ENCODE measurements at regions not wholly inside any gene's neighbourhood (a gene's known extent, or its start where the extent isn't known, plus 50 kb on each side); places are given as distances from the start of the nearest gene placed in this dataset.

- Histone ChIP-seq H3K36me3 (ENCODE audit: insufficient read depth, low read length) (no peaks in the 10 kb centered on the region), H3K9me3 (ENCODE audit: insufficient read depth, low read length, severe bottlenecking) (no peaks in the 10 kb centered on the region), H3K4me1 (ENCODE audit: insufficient read depth, low read length) (no peaks in the 10 kb centered on the region), H3K79me2 (ENCODE audit: insufficient read depth, low read length) (no peaks in the 10 kb centered on the region), H2AFZ (ENCODE audit: low read depth, low read length) (no peak overlapping the region), H4K20me1 (ENCODE audit: insufficient read depth, low read length) (no peaks in the 10 kb centered on the region), H3K27me3 (ENCODE audit: insufficient read depth, low read length, poor library complexity) (peaks cover 9% of the 10 kb centered on the region), H3K27ac (ENCODE audit: low read length) (no peak overlapping the region), H3K4me2 (ENCODE audit: insufficient read depth, low read length) (no peak overlapping the region), H3K9ac (ENCODE audit: low read depth, low read length) (no peak overlapping the region), H3K4me3 (ENCODE audit: low read depth in 1 of 2, low read length in 2 of 2) (no peak overlapping the region)
- ATAC-seq (ENCODE audit: insufficient read depth, low read depth) (no peak), DNase-seq (no peak)
- TF ChIP-seq, protein P1, sequence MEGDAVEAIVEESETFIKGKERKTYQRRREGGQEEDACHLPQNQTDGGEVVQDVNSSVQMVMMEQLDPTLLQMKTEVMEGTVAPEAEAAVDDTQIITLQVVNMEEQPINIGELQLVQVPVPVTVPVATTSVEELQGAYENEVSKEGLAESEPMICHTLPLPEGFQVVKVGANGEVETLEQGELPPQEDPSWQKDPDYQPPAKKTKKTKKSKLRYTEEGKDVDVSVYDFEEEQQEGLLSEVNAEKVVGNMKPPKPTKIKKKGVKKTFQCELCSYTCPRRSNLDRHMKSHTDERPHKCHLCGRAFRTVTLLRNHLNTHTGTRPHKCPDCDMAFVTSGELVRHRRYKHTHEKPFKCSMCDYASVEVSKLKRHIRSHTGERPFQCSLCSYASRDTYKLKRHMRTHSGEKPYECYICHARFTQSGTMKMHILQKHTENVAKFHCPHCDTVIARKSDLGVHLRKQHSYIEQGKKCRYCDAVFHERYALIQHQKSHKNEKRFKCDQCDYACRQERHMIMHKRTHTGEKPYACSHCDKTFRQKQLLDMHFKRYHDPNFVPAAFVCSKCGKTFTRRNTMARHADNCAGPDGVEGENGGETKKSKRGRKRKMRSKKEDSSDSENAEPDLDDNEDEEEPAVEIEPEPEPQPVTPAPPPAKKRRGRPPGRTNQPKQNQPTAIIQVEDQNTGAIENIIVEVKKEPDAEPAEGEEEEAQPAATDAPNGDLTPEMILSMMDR (IDR thresholded peaks at IDR 0.05; ENCODE audit: borderline replicate concordance, extremely low read depth, low read length, poor library complexity, severe bottlenecking): no peak
- TF ChIP-seq EZH2 (IDR thresholded peaks at IDR 0.05; ENCODE audit: borderline replicate concordance, low read depth, low read length, severe bottlenecking): no peak
Measured at GRCh38 chr11:76729214-76729613, 53.9 kb upstream of the TSKU start.

GRCh38 chr11:76730887-76731565, 52.1 kb upstream of the TSKU start:
- Histone ChIP-seq H2AFZ (ENCODE audit: low read depth, low read length) (no peak overlapping the region), H3K9me3 (ENCODE audit: insufficient read depth, low read length, severe bottlenecking) (no peaks in the 10 kb centered on the region), H3K36me3 (ENCODE audit: insufficient read depth, low read length) (no peaks in the 10 kb centered on the region), H3K27ac (ENCODE audit: low read length) (no peak overlapping the region), H3K9ac (ENCODE audit: low read depth, low read length) (no peak overlapping the region), H3K4me3 (ENCODE audit: low read depth in 1 of 2, low read length in 2 of 2) (no peak overlapping the region), H3K27me3 (ENCODE audit: insufficient read depth, low read length, poor library complexity) (peaks cover 9% of the 10 kb centered on the region), H3K79me2 (ENCODE audit: insufficient read depth, low read length) (no peaks in the 10 kb centered on the region), H3K4me2 (ENCODE audit: insufficient read depth, low read length) (no peak overlapping the region), H3K4me1 (ENCODE audit: insufficient read depth, low read length) (no peaks in the 10 kb centered on the region), H4K20me1 (ENCODE audit: insufficient read depth, low read length) (no peaks in the 10 kb centered on the region)
- DNase-seq (no peak), ATAC-seq (ENCODE audit: insufficient read depth, low read depth) (no peak)
- no peak for TF ChIP-seq EZH2 (IDR thresholded peaks at IDR 0.05; ENCODE audit: borderline replicate concordance, low read depth, low read length, severe bottlenecking)
- TF ChIP-seq, protein P1 (IDR thresholded peaks at IDR 0.05; ENCODE audit: borderline replicate concordance, extremely low read depth, low read length, poor library complexity, severe bottlenecking): no peak

DNA sequence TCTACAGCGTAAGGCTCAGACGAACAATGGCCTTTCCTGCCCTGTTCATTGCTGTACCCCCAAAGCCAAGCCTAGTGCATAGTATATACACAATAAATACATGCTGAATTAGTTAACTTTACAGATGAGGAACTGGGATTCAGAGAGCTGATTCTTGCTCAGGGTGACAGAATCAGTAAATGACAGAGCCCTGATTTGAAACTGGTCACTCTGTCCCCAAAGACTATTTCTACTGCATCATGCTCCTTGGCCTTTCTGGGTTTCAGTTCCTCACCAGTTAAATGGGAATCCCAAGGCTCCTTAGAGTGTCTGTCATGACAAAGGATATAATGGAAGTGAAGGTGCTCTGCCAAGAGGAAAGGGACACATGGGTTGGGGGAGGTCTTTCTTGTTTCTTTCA, 50.5 kb upstream of the TSKU start:
- H3K27ac ChIP-seq (ENCODE audit: low read length): no peak overlapping the region
- TF ChIP-seq, protein P1 (IDR thresholded peaks at IDR 0.05; ENCODE audit: borderline replicate concordance, extremely low read depth, low read length, poor library complexity, severe bottlenecking): no peak
- TF ChIP-seq EZH2 (IDR thresholded peaks at IDR 0.05; ENCODE audit: borderline replicate concordance, low read depth, low read length, severe bottlenecking): no peak
- no peak overlapping the region for H3K9ac ChIP-seq (ENCODE audit: low read depth, low read length)
- no peaks in the 10 kb centered on the region for H3K79me2 ChIP-seq (ENCODE audit: insufficient read depth, low read length)
- H3K9me3 ChIP-seq (ENCODE audit: insufficient read depth, low read length, severe bottlenecking): no peaks in the 10 kb centered on the region
- DNase-seq: no peak
- no peak overlapping the region for H3K4me3 ChIP-seq (ENCODE audit: low read depth in 1 of 2, low read length in 2 of 2)
- no peak overlapping the region for H3K4me2 ChIP-seq (ENCODE audit: insufficient read depth, low read length)
- H4K20me1 ChIP-seq (ENCODE audit: insufficient read depth, low read length): no peaks in the 10 kb centered on the region
- no peak for ATAC-seq (ENCODE audit: insufficient read depth, low read depth)
- no peaks in the 10 kb centered on the region for H3K36me3 ChIP-seq (ENCODE audit: insufficient read depth, low read length)
- H3K4me1 ChIP-seq (ENCODE audit: insufficient read depth, low read length): no peaks in the 10 kb centered on the region
- peaks cover 9% of the 10 kb centered on the region for H3K27me3 ChIP-seq (ENCODE audit: insufficient read depth, low read length, poor library complexity)
- H2AFZ ChIP-seq (ENCODE audit: low read depth, low read length): no peak overlapping the region
